Lower leg skin (tissue), 3 donors: ENCODE measurements at regions not wholly inside any gene's neighbourhood (a gene's known extent, or its start where the extent isn't known, plus 50 kb on each side); places are given as distances from the start of the nearest gene placed in this dataset.

ENCODE experiments used
- POLR2A ChIP-seq, 2 donors: fragments of 450-650 bp; IDR thresholded peaks; one replicate each; pipeline ENCODE4 v1.6.1; 2016 to 2017; ENCODE audit warnings: antibody characterized with exemption in 2 of 2, mild to moderate bottlenecking in 1 of 2, moderate library complexity in 1 of 2
- TF ChIP-seq, protein P1 (sequence below), 3 donors: fragments of 450-650 bp; IDR thresholded peaks; one replicate each; pipeline ENCODE4 v1.5.1; 2016; ENCODE audit warnings: antibody characterized with exemption in 3 of 3, mild to moderate bottlenecking in 3 of 3, moderate library complexity in 2 of 3

DNA sequence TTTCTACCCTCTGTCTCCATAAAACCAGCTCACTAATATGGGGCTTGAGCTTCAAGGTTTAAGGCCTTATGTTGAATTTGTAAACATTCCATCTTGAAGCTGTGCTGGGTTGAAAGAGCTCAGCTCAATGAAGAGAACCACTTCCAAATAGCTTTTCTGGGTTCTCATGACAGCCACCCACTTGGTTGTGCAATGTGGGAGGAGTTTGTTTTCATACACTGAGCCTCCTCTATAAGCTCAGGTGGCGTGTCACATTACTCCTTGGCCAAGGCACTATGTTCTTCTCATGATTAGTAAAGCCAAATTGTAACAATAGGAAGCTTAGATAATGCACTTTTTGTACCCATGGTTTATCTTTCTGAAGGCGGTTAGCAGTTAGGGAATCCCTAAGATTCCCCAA is 265.6 kb downstream of the PTEN start:
- TF ChIP-seq, protein P1, sequence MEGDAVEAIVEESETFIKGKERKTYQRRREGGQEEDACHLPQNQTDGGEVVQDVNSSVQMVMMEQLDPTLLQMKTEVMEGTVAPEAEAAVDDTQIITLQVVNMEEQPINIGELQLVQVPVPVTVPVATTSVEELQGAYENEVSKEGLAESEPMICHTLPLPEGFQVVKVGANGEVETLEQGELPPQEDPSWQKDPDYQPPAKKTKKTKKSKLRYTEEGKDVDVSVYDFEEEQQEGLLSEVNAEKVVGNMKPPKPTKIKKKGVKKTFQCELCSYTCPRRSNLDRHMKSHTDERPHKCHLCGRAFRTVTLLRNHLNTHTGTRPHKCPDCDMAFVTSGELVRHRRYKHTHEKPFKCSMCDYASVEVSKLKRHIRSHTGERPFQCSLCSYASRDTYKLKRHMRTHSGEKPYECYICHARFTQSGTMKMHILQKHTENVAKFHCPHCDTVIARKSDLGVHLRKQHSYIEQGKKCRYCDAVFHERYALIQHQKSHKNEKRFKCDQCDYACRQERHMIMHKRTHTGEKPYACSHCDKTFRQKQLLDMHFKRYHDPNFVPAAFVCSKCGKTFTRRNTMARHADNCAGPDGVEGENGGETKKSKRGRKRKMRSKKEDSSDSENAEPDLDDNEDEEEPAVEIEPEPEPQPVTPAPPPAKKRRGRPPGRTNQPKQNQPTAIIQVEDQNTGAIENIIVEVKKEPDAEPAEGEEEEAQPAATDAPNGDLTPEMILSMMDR (IDR thresholded peaks at IDR 0.05), result no peak
- no peak for TF ChIP-seq POLR2A (IDR thresholded peaks at IDR 0.05)
